ENCODE measurements at regions not wholly inside any gene's neighbourhood (a gene's known extent, or its start where the extent isn't known, plus 50 kb on each side); places are given as distances from the start of the nearest gene placed in this dataset.

- no peaks in the 10 kb centered on the region for H3K79me2 ChIP-seq (ENCODE audit: control insufficient read depth in 1 of 2, insufficient read depth in 2 of 2, low read length in 2 of 2)
- H3K4me1 ChIP-seq (replicated peaks in 1 of 4; ENCODE audit: control insufficient read depth in 3 of 4, insufficient read depth in 4 of 4, low read length in 3 of 4): no peaks in the 10 kb centered on the region
- H3K23me2 ChIP-seq (ENCODE audit: low read depth, low read length): peaks cover 3% of the 10 kb centered on the region; the same call in 1 of the 2 replicates
- no peak overlapping the region for H3K18ac ChIP-seq (ENCODE audit: extremely low read depth, low read length)
- H3K9me3 ChIP-seq (ENCODE audit: insufficient read depth in 2 of 2, low read depth in 1 of 2, low read length in 1 of 2): no peaks in the 10 kb centered on the region
- FAIRE-seq: no peak
- H2BK12ac ChIP-seq (ENCODE audit: low read depth, low read length): no peak overlapping the region
- 84% methylated on average over 2 of the region's 2 CpGs; no CpG with 5 or more reads in 1 of the 2 experiments for WGBS, 2 experiments (ENCODE audit: extremely low coverage in 1 of 2, insufficient coverage in 1 of 2, insufficient read length in 1 of 2, insufficient replicate concordance in 2 of 2, low coverage in 1 of 2, low lambda C conversion rate in 2 of 2, missing lambda C conversion rate in 1 of 2)
- no peak overlapping the region for H3K4me2 ChIP-seq (ENCODE audit: insufficient read depth in 1 of 2, low read depth in 2 of 2, low read length in 2 of 2)
- TF ChIP-seq RBBP5 (IDR thresholded peaks at IDR 0.05; ENCODE audit: borderline replicate concordance, low read depth, low read length) (no peak), ATF3 (IDR thresholded peaks at IDR 0.05; ENCODE audit: insufficient read depth, low read depth, low read length) (no peak), BACH1 (IDR thresholded peaks at IDR 0.05; ENCODE audit: low read length) (no peak), TBP (IDR thresholded peaks at IDR 0.05; ENCODE audit: low read depth, low read length) (no peak), KDM1A (IDR thresholded peaks at IDR 0.05; ENCODE audit: borderline replicate concordance, low read length) (no peak), RFX5 (IDR thresholded peaks at IDR 0.05; ENCODE audit: borderline replicate concordance, low read depth, low read length) (no peak), TAF1 (IDR thresholded peaks at IDR 0.05; ENCODE audit: low read depth, low read length) (no peak), SAP30 (IDR thresholded peaks at IDR 0.05; ENCODE audit: insufficient read depth, insufficient replicate concordance, low read length) (no peak), JUN (IDR thresholded peaks at IDR 0.05; ENCODE audit: low read depth, low read length) (no peak), ZNF274 (IDR thresholded peaks at IDR 0.05; ENCODE audit: borderline replicate concordance, extremely low read depth, low read length) (no peak), SIX5 (IDR thresholded peaks at IDR 0.05; ENCODE audit: low read depth, low read length) (no peak), RNF2 (IDR thresholded peaks at IDR 0.05; ENCODE audit: borderline replicate concordance, low read depth, low read length, missing control alignments, poor library complexity, severe bottlenecking) (no peak), KDM4A (IDR thresholded peaks at IDR 0.05; ENCODE audit: low read depth, low read length, severe bottlenecking) (no peak)
- ChIA-PET CTCF (ENCODE audit: partially characterized antibody) (no interaction called here), POLR2A (ENCODE audit: partially characterized antibody) (interaction anchor here (1.0 kb wide), 1 partner anchor 12 kb away, joined by 3 read pairs; no protein-coding TSS in a partner anchor)
- H2AFZ ChIP-seq (ENCODE audit: low read length): no peak overlapping the region
- H3K79me1 ChIP-seq (ENCODE audit: low read depth, low read length): no peaks in the 10 kb centered on the region
- H3K14ac ChIP-seq (ENCODE audit: insufficient read length): no peak overlapping the region
- H3K27ac ChIP-seq (ENCODE audit: low read depth, low read length): no peak overlapping the region
- no peak overlapping the region for H3K23ac ChIP-seq (ENCODE audit: insufficient read length)
- no peak overlapping the region for H2BK20ac ChIP-seq (ENCODE audit: low read length)
- H4K20me1 ChIP-seq (replicated peaks in 1 of 2; ENCODE audit: control insufficient read depth in 1 of 2, insufficient read depth in 2 of 2, low read length in 2 of 2): no peaks in the 10 kb centered on the region
- H3K27me3 ChIP-seq (replicated peaks in 1 of 4; ENCODE audit: control insufficient read depth in 3 of 4, extremely low read depth in 1 of 4, insufficient read depth in 3 of 4, low read length in 3 of 4): no peaks in the 10 kb centered on the region
- no peak overlapping the region for H3K4ac ChIP-seq (replicated peaks; ENCODE audit: insufficient read length, low read depth, low read length)
- H4K91ac ChIP-seq (replicated peaks; ENCODE audit: insufficient read length, low read length): no peak overlapping the region
- no peak overlapping the region for H2BK5ac ChIP-seq (ENCODE audit: low read depth, low read length)
- H4K5ac ChIP-seq (ENCODE audit: insufficient read length, low read depth, low read length): no peak overlapping the region
- DNase-seq (ENCODE audit: low read depth in 1 of 2, low spot score in 2 of 2): no peak
- no peak overlapping the region for H4K8ac ChIP-seq (ENCODE audit: extremely low read depth, insufficient read depth, low read length)
- H3K56ac ChIP-seq (replicated peaks; ENCODE audit: insufficient read length, low read depth, low read length): no peak overlapping the region
- no peaks in the 10 kb centered on the region for H3K36me3 ChIP-seq (ENCODE audit: control insufficient read depth in 2 of 4, insufficient read depth in 4 of 4, low read length in 3 of 4)
- no peak overlapping the region for H2BK120ac ChIP-seq (replicated peaks; ENCODE audit: low read depth, low read length)
- H2AK5ac ChIP-seq (ENCODE audit: low read depth, low read length): no peak overlapping the region
- no peak overlapping the region for H2BK15ac ChIP-seq (ENCODE audit: low read length)
- no peak overlapping the region for H3K9ac ChIP-seq (replicated peaks in 1 of 4; ENCODE audit: extremely low read depth in 1 of 4, low read depth in 3 of 4, low read length in 3 of 4)
- H3K4me3 ChIP-seq (ENCODE audit: extremely low read depth in 1 of 4, insufficient read depth in 2 of 4, low read depth in 3 of 4, low read length in 4 of 4): no peak overlapping the region
Measured at GRCh38 chr7:69130396-69130795, 467.9 kb upstream of the AUTS2 start.

All from H1 (cell line).